GM19328 (cell line): ENCODE measurements at regions not wholly inside any gene's neighbourhood (a gene's known extent, or its start where the extent isn't known, plus 50 kb on each side); places are given as distances from the start of the nearest gene placed in this dataset.
"Not testable (repeated sequence)": the region's sequence is repeated elsewhere in the genome, so short reads cannot be mapped to it uniquely, and the experiment has no call there.

ENCODE experiments used
- ATAC-seq: cut with Tn5 transposase; IDR thresholded peaks from one replicate; pipeline ENCODE4 v1.9.1; 2021; ENCODE audit warnings: mild to moderate bottlenecking, moderate library complexity; ENCODE audit not compliant: unreplicated experiment

DNA sequence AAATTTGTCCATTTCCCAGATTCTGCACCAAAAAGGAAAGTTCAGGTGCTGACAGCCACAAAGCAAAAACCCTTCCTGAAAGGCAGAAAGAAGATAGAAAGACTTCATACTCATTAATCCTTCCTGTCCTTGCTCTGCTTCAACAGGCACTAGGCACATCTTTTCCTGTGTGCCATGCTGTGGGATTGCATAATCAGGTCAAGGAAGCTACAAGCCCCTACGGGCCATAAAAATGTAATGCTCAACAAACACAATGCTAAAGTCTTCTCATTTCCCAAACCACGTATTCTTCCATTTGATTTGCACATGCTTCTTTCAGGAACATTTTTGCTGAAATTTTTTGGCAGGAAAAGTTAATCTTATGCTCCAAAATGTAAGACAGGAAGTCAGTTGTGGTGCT, 710.9 kb upstream of the ZP4 start:
- not testable (repeated sequence) for ATAC-seq

GRCh38 chr1:238596703-238597102, 706.0 kb upstream of the ZP4 start:
- ATAC-seq = no peak

DNA sequence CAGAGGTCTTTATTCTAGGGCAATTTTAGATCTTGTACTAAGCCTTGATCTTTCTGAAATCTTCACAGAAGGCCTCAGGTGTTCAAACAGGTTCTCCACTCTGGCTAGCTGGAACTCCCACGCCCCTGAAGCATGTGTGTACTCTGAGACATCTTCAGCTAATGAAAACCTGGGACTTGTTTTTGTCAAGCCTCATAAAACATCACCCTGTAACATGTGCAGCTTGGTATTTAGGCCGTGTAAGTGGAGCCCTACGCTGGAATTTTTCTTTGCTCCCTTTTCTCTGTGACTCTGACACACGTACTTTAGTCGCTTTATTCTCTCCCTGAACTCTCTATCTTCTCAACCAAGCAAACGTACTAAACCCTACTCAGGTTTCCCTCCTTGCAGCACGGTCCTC, 701.9 kb upstream of the ZP4 start:
- no peak for ATAC-seq

GRCh38 chr1:238589843-238590435, 699.2 kb upstream of the ZP4 start:
- ATAC-seq = no peak

DNA sequence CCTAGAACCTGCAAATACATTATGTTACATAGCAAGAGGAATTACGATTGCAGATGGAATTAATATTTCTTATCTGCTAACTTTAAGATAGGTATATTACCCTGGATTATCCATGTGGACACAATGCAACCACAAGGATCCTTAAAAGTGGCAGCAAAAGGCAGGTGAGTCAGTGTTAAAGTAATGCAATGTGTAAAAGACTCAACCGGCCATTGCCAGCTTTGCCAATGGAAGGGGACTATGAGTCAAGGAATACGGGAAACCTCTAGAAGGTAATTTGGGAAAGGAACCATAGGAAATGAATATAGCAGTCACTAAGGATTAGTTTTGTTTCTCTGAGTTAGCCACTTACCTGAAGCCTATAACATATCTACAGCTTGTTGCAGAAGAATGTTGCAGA, 692.1 kb upstream of the ZP4 start:
- no peak for ATAC-seq

- ATAC-seq = no peak
Observed at GRCh38 chr1:238581332-238581731, 690.6 kb upstream of the ZP4 start.

DNA sequence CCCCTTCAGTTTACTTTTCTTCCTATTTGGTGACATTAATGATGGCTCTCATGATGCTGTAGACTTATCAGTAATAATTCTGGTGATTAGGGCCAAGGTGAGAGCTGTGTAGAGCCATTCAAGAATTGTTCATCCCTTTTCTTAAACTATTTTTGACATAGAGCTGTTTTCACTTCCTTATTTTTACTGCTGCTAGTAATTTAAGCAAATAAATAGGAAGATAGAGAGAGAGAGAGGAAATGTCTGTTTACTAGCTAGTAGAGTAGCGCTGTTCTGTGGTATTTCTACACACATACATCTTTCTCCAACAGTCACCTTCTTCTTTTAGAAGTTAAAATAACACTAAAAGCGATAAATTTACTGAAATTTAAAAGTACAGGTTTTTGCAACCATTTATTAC, 678.0 kb upstream of the ZP4 start:
- ATAC-seq = no peak

- no peak for ATAC-seq
Observed at GRCh38 chr1:238562341-238562740, 671.6 kb upstream of the ZP4 start.

- ATAC-seq = no peak
Observed at GRCh38 chr1:238558746-238559145, 668.0 kb upstream of the ZP4 start.

DNA sequence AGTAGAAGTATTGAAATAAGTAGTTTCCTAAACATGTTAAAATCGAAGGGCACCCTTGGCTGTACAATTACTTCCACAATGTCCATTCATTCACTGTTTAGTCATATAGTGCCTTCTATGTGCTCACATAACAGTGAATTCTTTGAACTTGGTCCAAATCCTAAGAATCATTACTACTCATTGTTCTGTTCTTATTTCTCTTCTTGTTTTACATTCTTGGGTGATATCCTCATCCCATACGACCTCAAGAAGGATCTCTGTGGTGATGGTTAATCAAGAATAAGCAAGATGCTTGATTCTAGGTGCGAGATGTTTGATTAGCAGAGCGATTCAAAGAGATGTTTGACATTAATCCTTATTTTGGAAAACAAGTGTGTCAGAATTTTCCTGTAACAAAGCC, 667.4 kb upstream of the ZP4 start:
- no peak for ATAC-seq

DNA sequence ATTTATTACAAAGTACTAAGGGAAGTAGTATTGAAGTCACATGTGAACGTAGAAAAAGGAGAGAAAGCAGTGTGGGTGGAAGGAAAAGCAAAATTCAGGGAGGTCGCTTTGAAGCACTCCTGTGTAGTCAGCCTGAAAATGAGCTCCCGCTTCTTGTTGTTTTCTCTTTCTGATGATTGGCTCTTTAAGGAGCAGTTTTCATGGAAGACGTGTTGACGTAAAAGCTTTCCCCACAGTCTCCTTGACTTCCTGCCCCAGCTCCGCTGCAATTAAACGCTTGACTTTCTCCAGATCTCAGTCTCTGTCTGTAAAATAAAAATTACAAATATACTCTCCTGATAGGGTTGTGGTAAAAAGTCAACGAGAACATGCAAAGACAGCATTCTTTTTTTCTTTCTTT, 661.5 kb upstream of the ZP4 start:
- no peak for ATAC-seq

GRCh38 chr1:238549137-238549536, 658.4 kb upstream of the ZP4 start:
- no peak for ATAC-seq

DNA sequence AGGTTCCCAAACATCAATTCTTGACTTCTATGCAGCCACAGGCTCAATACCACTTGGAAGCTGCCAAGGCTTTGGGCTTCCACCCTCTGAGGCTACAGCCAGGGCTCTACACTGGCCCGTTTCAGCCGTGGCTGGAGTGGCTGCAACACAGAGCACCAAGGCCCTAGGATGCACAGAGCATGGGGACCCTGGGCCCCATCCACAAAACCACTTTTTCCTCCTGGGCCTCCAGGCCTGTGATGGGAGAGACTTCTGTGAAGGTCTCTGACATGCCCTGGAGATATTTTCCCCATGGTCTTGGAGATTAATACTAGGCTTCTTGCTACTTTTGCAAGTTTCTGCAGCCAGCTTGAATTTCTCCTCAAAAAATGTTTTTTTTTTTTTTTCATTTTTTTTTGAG, 655.4 kb upstream of the ZP4 start:
- no peak for ATAC-seq

- ATAC-seq = no peak
Observed at GRCh38 chr1:238537641-238538040, 646.9 kb upstream of the ZP4 start.

DNA sequence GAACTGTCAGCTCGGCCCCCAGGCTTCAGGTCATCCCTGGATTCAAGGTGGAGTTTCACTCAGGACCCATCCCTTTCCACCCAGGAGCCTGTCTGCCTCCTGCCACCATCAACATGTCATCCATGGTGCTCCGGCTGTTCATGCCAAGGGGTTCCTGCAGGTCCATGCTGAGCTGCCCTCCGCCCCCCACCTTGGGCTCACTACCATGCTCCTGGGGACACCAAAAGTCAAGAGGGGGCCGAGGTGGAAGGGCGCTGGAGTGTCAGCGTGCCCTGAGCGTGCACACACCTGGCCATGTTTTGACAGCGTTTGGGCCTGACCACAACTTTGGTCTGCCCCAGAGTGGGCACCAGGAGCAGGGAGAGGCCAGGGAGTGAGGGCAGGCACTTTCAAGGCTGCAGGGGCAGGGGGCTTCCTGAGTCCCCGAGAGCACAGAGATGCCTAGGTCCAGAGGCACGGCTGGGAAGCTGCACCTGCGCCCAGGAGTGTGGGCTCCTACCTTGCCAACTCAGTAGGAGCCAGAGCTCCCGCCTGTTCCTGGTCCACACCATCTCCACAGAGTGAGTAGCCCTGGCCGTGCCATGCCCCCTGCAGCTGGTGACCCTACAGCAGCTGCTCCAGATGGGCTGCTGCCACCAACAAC, 639.6 kb upstream of the ZP4 start:
- ATAC-seq = no peak

- ATAC-seq = no peak
Observed at GRCh38 chr1:238517711-238518110, 627.0 kb upstream of the ZP4 start.

DNA sequence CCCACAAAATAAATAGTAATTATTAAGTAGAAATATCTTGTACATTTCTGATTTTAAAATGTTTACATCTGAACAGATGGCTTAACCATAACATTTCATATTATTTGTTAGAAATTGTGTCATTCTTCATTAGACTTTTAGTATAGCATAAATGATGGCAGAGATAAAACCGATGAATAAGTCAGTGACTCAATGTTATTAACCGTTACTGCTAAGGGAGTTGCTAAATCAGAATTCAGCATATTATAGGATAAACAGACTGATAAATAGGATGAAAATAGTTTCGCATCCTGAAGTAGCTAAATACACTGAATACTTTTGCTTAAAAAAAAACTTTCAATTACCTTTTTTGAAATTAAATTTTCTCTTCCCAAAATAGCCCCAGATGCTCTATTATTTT, 610.6 kb upstream of the ZP4 start:
- no peak for ATAC-seq

- no peak for ATAC-seq
Observed at GRCh38 chr1:238499021-238499420, 608.3 kb upstream of the ZP4 start.

- no peak for ATAC-seq
Observed at GRCh38 chr1:238492271-238492670, 601.5 kb upstream of the ZP4 start.

- ATAC-seq = no peak
Observed at GRCh38 chr1:238491265-238491664, 600.5 kb upstream of the ZP4 start.

DNA sequence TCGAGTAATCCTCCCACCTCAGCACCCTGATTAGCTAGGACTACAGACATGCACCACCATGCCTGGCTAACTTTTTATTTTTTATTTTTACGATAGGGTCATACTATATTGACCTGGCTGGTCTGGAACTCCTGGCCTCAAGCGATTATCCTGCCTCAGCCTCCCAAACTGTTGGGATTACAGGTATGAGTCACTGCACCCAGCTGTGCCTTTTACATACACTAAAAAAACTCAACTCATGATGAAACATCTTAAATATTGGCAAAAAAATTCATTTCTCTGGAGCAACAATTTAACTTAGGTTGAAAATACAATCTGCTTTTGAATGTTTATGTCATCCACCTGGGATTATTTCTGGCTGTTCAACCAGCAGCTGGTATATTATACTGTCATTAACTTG, 598.3 kb upstream of the ZP4 start:
- no peak for ATAC-seq

GRCh38 chr1:238488401-238488800, 597.7 kb upstream of the ZP4 start:
- no peak for ATAC-seq

DNA sequence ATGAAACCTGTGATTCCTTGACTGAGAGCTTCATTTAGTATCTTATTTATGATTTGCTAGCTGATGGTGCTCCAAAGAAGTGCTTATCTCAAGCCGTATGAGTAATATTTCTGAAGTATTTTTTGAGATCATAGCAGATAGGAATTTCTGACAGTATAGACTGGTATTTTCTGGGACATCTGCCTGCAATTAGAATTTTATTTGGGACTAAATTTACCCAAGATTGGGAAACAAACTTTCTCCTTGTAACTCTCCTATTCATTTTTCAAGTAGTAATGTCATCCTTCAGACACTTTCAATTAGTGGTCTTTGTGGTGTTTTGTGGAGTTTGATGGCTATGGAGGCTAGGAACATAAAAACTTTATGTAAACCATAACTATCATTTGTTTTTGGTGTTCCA, 597.2 kb upstream of the ZP4 start:
- no peak for ATAC-seq
